ENCODE measurements at regions not wholly inside any gene's neighbourhood (a gene's known extent, or its start where the extent isn't known, plus 50 kb on each side); places are given as distances from the start of the nearest gene placed in this dataset.

- TF ChIP-seq ZBTB11 (CRISPR knock-in tag; IDR thresholded peaks at IDR 0.05) (no peak), IRF5 (IDR thresholded peaks at IDR 0.05; ENCODE audit: borderline replicate concordance) (no peak)
These were observed 153.2 kb upstream of the C9orf72 start (continued) for GRCh38 chr9:27726244-27727081.

- POLR2A ChIA-PET, result no interaction called here
- CTCF ChIA-PET, result interaction anchor here (1.4 kb wide), 1 partner anchor 129 kb away, joined by 3 read pairs; no protein-coding TSS in a partner anchor
- Histone ChIP-seq H3K36me3 (ENCODE audit: control insufficient read depth in 2 of 2, insufficient read depth in 2 of 2, low read length in 1 of 2) (no peaks in the 10 kb centered on the region), H3K27me3 (replicated peaks in 1 of 2; ENCODE audit: control insufficient read depth in 2 of 2, insufficient read depth in 2 of 2, low read length in 1 of 2) (no peaks in the 10 kb centered on the region), H3K9me3 (replicated peaks; ENCODE audit: control insufficient read depth, insufficient read depth, low read length) (no peaks in the 10 kb centered on the region), H2AFZ (ENCODE audit: control insufficient read depth, low read depth, low read length) (no peak overlapping the region), H3K79me2 (ENCODE audit: control insufficient read depth, insufficient read depth, low read length) (no peaks in the 10 kb centered on the region), H3K4me1 (ENCODE audit: control insufficient read depth, insufficient read depth, low read length) (no peaks in the 10 kb centered on the region), H4K20me1 (ENCODE audit: control insufficient read depth, insufficient read depth) (no peaks in the 10 kb centered on the region), H3K27ac (ENCODE audit: control insufficient read depth, insufficient read depth) (no peak overlapping the region), H3K4me3 (no peak overlapping the region), H3K9ac (ENCODE audit: control insufficient read depth, insufficient read depth, low read length) (no peak overlapping the region), H3K4me2 (ENCODE audit: control insufficient read depth, insufficient read depth) (no peak overlapping the region)
- in situ Hi-C loops (cut with MboI), result no loop called here
- intact Hi-C loops (cut with micrococcal nuclease; ENCODE audit: unreplicated experiment), result no loop called here
- RAD21 ChIA-PET (ENCODE audit: unreplicated experiment), result no interaction called here
- SMC1A ChIA-PET (ENCODE audit: uncharacterized antibody, unreplicated experiment), result interaction anchor here (1.3 kb wide), 1 partner anchor 11 kb away, joined by 3 read pairs; no protein-coding TSS in a partner anchor
- BruUV-seq (replicated peaks), result no TSS peak
- WGBS (ENCODE audit: insufficient coverage, insufficient replicate concordance, low lambda C conversion rate, missing lambda C conversion rate), result 20% methylated on average over 1 of the region's 1 CpG
- FAIRE-seq (no peak), ATAC-seq (no peak), DNase-seq (ENCODE audit: low read depth, low spot score) (no peak)
- no peak for TF ChIP-seq TCF7 (IDR thresholded peaks at IDR 0.05; ENCODE audit: borderline replicate concordance)
- no peak for TF ChIP-seq RUNX3 (IDR thresholded peaks at IDR 0.05; ENCODE audit: low read length)
- no peak for TF ChIP-seq TBL1XR1 (IDR thresholded peaks at IDR 0.05; ENCODE audit: low read depth, low read length)
- no peak for TF ChIP-seq MEF2B (IDR thresholded peaks at IDR 0.05; ENCODE audit: partially characterized antibody, poor library complexity, severe bottlenecking)
- TF ChIP-seq BMI1 (IDR thresholded peaks at IDR 0.05; ENCODE audit: borderline replicate concordance), result no peak
- no peak for TF ChIP-seq SUPT20H (IDR thresholded peaks at IDR 0.05; ENCODE audit: borderline replicate concordance, control insufficient read depth, low read depth, low read length)
- no peak for TF ChIP-seq TARDBP (IDR thresholded peaks at IDR 0.05; ENCODE audit: borderline replicate concordance)
- no peak for TF ChIP-seq POU2F2 (IDR thresholded peaks at IDR 0.05; ENCODE audit: borderline replicate concordance, low read depth, low read length)
- TF ChIP-seq EP300 (IDR thresholded peaks at IDR 0.05; ENCODE audit: borderline replicate concordance in 1 of 2, control insufficient read depth in 1 of 2, low read depth in 2 of 2, low read length in 2 of 2), result no peak
- TF ChIP-seq PAX5 (IDR thresholded peaks at IDR 0.05; ENCODE audit: borderline replicate concordance, low read depth, low read length), result no peak
- TF ChIP-seq IKZF1 (conservative IDR thresholded peaks at IDR 0.05), result no peak
- TF ChIP-seq ZBTB4 (CRISPR knock-in tag; IDR thresholded peaks at IDR 0.05), result no peak
These were observed 159.2 kb upstream of the C9orf72 start for GRCh38 chr9:27732494-27732893.
